ENCODE measurements at regions not wholly inside any gene's neighbourhood (a gene's known extent, or its start where the extent isn't known, plus 50 kb on each side); places are given as distances from the start of the nearest gene placed in this dataset.

DNA sequence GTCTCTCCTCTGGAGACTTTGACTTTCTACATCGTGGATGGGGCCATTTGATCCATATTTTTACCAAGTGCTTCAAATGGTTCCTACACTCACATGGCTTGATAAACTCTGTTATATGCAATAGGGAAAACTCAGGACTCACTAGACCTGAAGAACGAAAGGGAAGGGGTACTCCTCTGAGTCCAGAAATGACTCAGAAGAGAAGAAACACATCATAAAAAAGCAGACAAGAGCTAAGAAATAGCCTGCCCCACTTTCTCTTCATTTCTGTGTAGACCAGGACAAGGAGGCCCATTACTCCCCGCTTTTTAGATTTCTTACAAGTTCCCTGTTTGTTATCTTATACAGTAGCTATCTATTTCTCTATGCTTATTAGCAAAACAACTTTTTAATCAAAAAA, 369.8 kb upstream of the ARID1B start:
- no peak for DNase-seq (ENCODE audit: low spot score)

DNA sequence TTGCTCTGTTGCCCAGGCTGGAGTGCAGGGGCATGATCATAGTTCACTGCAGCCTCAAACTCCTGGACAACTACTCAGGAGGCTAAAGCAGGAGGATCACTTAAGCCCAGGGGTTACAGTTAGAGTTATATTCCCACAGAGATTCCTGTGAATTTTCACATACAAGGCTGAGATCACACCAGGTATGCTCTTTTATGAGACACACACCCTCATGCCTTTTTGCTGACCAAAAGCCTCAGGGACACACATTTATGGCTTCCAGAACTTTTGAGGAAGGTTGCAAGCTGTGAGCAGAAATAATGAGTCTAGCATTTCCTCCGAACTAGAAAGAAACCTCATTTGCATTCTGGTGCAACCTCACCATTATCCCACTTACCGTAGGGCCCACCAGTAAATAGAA, 370.5 kb upstream of the ARID1B start:
- DNase-seq (ENCODE audit: low spot score): no peak

DNA sequence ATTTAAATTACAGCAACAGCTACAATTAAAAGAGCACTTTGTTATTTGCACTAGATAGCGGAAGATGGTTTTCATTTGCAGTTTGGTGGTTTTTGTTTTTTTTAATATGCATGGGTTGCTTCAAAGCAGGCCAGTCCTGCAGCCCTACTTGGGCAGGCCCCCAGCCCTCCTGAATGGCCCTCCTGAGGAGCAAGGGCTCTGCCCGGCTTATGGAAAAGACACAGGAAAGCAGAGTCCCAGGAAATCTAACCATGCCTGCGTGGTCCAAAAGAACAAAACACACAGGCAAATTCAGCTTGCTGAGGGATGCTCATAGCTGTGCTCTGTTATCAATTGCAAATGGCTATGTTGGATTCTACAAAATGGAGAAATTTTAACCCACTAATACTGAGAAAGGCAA, 371.1 kb upstream of the ARID1B start:
- DNase-seq (ENCODE audit: low spot score): no peak

DNA sequence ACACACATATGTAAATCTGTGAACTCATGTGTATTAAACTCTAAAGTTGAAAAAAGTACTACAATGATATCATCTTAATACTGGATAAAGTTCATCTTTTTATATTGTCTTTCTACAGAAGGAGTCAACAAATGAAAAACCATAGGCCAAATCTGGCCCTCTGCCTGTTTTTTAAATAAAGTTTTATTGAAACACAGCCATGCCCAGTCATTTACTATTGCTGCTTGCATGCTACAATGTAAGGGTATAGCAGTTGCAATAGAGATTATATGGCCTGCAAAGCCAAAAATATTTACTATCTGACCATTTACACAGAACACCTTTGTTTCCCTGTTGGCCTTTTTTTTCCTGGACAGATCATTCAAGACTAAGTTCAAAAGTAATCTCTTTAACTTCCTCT, 374.6 kb upstream of the ARID1B start:
- no peak for DNase-seq (ENCODE audit: low spot score)

DNA sequence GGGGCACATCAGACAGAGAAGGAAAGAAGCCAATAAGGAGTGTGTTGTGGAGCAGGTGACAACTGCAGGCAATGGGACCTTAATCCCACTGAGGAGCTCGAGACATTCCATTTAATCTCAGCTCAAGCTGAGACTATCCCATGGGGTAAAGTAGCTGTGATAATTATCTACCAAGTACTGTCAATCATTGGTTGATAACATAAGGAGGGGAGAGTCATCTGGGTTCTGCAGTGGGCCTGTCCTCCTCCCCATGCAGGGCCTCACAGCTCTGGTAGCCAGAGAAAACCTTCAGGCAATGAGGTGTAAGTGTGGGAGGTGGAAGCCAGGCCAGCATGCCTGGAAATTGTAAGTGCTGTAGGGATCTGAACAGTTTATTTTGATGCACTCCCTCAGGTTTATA, 375.0 kb upstream of the ARID1B start:
- no peak for DNase-seq (ENCODE audit: low spot score)

DNA sequence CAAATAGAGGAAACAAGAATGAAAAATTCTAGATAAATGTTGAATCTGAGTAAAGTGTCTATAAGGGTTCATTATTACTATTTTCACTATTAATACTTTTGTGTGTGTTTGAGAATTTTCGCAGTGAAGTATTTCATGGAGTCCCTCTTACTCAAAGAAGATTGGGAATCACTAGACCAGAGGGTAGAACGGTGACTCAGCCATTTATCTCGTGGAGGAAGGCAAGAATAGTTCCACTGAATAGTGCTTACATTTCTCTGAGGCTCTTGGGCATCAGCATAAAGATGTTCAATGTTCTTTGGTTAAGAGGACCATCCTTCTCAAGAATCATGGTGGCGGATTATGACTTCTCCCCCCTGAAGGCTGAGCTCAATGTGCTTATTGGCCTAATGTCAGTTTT, 376.7 kb upstream of the ARID1B start:
- DNase-seq (ENCODE audit: low spot score): no peak

DNA sequence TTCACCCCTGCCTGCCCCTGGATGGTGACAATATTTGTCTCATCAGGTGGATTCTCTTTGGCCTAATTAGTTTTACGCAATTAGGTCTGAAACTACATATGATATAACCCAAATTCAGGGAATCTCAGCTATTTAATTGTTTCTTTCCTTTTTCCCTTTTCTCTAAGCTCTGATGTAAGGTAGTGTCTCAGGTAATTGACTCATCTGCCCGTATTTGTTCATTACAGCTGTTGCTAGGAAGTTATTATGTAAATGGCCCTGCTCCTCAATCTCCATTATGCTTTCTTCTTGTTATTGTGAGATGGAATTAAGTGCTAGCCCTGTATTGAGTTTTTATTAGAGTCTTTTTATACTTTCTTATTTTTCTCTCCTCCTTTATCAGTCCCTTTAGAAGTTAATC, 378.2 kb upstream of the ARID1B start:
- DNase-seq (ENCODE audit: low spot score): no peak

DNA sequence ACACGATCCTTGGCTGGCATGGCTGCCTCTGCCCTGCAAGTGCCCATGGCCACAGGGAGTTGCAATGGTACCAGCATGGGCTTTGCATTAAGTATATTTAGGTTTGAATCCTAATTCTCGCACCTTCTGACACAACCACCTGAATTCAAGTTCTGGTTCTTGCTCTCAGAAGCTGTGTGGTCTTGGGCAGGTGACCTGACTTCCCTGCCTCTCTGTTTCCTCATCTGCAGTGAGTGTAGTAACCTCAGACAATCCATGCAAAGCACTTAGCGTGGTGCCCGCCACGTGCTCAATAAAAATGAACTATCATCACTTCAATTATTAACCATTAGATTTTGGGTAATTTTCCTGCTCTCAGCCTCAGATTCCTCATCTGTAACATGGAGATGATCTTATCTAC, 378.8 kb upstream of the ARID1B start:
- no peak for DNase-seq (ENCODE audit: low spot score)

DNA sequence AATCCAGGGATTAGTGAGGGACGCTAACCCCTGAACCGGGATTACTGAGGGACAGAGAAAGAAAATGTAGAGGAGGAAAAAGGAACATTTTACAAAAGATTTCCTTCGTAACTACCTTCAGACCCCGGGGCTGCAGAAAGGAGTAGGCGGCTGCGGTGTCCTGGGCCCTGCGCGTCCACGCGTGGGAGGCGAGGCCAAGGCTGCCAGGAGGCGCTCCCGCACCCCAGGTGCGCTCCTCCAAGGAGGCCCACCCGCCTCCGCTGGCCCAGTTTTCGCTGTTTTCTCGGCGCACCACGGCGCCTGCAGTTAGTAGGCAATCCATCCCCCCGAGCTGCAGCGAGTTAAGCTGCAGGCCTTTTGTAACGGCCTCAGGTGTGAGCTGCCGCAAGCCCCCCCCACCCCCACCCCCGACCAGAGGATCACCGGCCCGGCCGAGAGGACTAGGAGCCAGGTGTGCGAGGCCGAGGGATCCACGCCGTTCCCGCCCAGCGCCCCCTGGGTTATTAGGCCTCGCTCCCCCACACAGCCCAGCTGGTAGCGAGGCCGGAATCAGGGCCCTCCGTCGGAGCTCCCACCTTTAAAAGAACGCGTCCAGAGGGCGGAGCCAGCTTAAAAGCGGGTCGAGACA, 380.3 kb upstream of the ARID1B start:
- DNase-seq (ENCODE audit: low spot score): no peak

DNA sequence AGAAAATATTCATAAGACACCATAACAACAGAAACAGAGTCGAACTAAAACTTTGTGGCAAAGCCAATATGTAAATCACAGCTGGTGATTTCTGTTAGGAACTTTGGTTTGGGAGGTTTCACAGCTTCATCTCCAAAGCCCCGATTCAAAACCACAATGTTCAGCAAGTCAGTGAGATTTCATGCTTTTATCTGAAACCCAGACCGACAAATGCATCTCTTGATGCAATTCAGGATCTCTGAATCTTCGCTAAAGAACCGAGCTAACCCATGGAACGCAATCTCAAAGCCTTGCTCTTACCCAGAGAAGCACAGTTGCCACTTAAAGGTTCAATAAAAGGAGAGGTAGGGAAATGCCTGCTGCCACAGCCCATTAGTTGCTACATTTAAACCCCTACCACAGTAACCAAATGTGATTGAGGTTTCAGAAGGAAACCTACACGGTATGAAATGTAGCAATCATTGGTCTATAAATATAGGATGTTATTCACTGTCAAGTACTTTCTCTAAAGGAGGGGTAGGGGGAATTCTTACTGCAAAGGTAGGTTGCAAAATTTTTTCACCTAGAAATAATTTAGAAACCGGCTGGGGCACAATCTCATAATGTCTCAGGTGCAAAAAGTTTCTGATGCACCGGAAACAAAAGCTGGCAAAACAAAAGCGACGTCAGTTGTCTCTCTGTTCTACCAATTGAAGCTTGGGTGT, 381.0 kb upstream of the ARID1B start:
- no peak for DNase-seq (ENCODE audit: low spot score)

DNA sequence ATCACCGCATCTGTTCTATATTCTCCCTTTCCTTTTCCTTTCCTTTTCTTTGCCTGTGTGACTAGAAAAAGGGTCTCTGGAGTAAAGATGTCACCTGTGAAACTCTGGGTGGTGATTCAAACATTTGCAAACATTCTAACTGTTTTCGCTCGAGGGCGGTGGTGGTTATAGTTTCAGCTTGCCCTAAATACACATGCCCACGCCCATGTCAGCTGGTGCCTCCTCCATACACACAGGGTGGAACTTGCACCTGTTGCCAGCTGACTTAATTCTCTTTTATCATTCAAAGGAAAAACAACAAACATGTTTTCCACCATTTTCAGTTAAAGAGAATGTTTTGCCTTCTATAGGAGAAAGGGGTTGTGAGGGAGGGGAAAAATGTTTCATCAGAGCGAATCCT, 381.9 kb upstream of the ARID1B start:
- no peak for DNase-seq (ENCODE audit: low spot score)

DNA sequence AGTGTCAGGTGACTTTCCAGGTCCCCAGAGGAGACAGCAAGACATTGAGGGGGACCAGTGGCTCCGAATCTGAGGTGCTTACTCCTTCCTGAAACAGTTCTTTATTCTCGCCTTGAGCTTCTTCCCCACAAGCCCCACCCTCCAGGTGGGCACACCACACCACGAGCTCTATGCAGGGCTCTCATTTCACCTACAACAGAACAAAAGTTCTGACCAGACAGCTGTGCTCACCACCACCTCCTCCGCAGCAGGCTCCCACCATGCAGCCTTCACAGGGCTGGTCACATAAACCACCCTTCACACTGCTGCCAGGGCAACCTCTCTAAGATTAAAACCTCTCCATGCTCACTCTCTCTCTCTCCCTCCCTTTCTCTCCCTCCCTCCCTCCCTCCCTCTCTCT, 384.5 kb upstream of the ARID1B start:
- DNase-seq (ENCODE audit: low spot score): no peak

DNA sequence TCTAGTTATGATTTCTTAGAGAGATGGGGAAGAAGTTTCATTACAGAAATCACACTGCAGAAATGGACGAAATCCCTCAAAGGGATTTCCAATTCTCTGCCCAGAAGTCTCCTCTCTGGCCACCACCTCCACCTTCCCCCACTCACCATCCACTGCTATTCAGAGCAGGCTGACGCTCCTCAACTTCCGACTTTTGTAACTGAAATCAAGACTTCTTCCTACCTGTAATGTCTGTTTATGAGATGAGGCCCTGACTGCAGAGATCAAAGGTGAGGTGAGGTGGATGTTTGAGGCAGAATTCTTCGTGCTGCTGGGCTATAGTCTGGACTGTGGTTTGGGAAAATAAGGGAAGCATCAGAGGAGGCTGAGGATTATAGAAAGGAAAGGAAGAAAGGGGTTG, 385.2 kb upstream of the ARID1B start:
- no peak for DNase-seq (ENCODE audit: low spot score)

DNA sequence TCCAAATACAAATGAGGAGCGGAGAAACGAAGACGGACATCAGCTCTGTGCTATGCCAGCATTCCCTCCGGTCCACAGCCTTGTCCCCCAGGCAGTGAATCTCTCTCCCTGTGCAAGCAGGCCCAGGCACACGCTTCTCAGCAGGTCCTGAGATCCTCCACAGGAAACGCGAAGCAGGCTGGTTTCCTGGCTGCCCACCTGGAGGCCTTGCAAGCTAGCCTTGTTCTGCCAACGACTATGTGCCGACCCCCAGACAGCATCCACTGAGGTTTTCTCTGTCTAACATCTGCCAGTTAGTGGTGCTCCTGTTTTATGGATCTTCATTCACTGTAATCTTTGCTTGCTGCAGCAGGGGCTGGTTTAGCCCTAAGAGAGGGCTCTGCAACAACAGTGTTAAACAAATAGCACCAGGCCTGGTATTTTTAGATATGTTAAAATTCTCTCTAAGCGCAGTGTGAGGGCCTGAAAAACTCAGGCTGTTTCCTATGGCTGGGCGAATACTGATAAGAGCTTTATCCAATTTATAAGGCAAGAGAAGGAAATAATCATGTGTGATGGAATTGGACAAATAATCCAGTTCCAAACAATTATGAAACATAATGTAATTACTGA, 386.0 kb upstream of the ARID1B start:
- DNase-seq (ENCODE audit: low spot score): no peak

DNA sequence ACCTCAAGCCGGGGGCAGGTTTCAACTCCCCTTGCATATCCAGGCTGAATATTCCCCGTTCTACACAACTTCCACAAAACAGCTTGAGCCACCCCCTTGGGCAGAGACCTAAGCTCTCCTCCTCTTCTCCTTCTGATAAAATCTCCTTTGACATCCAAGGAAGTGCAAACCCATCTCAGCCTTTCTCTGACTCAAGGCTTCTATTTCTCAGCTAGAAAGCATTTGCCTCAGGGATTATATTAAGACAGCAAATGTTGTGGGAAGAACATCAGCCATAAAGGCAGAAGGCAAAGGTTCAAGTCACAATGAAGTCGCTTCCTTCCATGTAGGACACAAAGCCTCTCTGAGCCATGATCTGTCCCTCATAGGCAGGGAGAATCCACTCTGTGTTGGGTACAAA, 386.6 kb upstream of the ARID1B start:
- DNase-seq (ENCODE audit: low spot score): no peak

DNA sequence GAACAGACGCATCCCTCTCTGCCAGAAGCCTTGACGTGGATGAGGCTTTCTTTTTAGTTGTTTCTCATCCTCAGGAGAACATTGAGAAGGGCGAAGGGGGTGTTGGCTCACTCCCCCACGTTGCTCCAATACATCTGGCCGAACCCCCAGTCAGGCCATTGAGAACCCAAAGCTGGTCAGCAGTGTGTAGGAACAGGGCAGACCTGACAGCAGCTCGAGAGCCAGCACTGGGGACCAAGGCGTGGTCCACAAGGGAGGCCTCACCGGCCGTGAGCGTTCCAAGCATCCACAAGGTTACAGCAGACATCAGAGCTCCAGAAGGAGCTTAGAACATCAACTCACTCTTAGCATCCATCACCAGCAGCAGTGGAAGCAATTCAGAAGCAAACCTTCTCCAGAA, 387.9 kb upstream of the ARID1B start:
- no peak for DNase-seq (ENCODE audit: low spot score)

DNA sequence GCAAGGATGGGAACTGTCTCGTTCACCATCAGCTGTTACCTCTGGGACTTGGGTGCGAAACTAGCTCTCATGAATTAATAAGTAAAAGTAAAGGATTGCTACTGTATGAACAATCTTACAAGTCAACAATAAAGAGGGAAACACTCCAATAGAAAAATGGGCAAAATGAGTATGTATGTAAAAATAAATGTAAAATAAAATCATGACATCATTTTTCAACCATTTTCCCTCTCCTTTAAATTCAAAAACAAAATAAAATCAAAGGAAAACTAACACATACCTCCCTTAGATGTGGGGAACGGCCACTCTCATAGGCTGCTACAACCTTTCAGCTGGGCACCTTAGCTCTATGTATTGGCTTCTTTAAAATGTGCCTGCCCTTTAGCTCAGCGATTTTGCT, 389.7 kb upstream of the ARID1B start:
- no peak for DNase-seq (ENCODE audit: low spot score)

DNA sequence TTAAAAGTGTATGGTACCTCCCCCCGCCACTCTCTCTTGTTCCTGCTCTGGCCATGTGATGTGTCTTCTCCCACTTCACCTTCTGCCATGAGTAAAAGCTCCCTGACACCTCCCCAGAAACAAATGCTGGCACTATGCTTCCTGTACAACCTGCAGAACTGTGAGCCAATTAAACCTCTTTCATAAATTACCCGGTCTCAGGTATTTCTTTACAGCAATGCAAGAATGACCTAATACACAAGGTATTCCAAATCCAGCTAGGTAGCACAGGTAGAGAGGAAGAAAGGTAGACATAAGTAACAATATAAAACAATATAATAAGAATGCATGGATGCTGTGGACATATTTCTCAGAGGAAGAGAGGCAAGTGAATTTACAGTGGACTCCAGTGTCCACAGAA, 394.1 kb upstream of the ARID1B start:
- no peak for DNase-seq (ENCODE audit: low spot score)

DNA sequence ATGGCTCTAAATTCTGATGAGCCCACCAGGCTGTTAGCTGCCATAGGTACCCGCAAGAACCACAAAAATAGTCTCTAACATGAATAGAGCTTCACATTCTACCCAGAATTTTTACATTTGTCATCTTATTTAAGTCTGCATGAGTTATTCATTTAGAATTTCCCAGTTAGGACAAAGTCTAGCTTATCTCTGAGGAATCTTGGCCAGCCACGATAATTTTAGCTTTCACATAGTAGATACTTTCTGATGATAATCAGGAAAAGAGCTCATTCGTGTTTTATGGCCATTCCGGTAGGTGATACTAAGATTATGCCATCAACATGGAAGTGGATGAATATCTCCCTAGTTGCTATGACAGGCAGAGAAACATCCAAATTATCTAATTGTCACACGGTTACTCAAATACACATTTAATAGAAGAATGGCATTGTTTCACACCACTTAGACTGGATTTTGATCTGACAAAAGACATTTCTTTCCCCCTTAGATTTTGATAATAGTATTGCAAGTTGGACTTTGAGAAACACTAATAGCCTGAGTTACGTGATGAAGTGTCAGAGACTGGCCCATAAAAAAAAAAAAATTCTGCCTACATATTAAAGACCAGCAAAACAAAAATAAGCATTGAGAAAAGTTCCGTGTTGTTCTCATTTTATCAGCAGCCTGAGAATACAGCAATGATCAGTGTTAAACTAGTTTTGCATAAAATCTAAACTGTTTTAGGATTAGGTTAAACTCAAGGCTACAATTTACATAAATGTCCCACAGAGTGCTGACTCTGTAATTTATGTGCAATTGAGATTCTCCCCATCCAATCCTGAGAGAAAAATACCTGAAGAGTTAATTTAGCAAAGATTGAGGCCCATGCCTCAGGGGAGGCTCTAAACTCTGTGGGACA, 397.5 kb upstream of the ARID1B start:
- no peak for DNase-seq (ENCODE audit: low spot score)

DNA sequence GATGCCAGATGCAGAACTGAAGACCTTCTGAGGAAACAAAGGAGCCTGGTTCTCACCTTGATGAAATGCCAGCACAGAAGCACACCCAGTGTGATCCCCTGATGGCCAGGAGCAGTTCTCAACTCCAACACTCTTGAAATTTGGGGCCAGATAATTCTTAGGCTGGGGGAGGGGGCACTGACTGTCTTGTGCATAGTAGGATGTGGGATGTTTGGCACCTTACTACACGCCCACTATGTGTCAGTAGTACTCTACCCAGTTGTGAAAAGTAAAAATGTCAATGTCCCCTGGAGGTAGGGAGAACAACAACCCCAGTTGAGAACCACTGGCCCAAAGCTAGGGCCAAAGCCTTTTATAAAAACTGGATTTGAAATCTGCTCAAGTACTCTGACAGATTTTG, 398.3 kb upstream of the ARID1B start:
- DNase-seq (ENCODE audit: low spot score): no peak

DNA sequence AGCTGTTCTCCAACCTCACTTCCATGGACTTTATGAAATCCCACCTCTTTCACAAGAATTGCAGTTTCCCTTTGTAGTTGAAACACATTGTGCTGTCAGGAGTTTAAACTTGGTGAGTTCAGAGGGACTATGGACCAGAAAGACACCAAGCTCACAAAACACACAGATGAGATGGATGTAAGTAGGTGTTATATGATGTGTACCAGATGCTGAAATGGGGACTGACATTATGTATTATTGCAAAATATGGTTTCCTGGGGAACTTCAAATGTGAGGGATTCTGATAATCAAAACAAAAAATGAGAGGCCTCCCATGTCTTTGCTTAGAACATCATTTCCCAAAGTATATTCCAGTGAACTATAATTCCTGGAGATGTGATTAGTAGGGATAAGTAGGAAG, 401.1 kb upstream of the ARID1B start:
- no peak for DNase-seq (ENCODE audit: low spot score)

DNA sequence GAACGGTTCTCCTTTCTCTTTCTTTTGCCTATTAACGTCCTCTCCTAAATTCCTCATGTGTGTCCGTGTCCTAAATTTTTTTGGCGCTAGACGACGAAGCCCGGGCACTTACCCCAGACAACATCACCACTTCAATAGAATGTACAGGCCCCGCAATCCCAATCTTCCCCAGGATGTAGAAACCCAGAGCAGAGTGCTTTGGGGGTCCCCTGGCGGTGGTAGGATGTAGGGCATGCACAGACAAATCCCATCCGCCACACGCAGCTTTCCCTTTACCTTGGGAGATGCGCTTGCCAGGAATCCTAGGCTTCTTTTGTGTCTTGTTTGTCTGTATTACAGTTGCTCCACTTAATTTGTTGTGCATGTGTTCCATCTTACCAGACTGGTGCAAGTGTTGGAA, 417.3 kb upstream of the ARID1B start:
- no peak for DNase-seq (ENCODE audit: low spot score)

DNA sequence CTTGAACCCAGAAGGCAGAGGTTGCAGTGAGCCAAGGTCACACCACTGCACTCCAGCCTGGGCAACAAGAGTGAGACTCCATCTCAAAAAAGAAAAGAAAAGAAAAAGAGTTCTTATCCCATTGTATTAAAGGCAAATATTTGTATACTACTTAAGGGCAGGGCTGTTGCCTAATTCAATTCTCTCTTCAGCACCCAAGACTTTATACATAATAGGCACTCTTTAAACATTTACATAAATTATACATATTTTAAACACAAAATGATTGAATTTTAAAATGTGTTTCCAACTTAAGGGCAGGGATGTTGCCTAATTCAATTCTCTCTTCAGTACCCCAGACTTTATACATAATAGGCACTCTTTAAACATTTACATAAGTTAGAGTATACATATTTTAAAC, 424.3 kb upstream of the ARID1B start:
- DNase-seq (ENCODE audit: low spot score): no peak

Data from hematopoietic multipotent progenitor cell treated with erythropoietin and hydrocortisone succinate and interleukin-3 and kit ligand, for 17 days (in vitro differentiated cells).